GM23338 (cell line): ENCODE measurements at regions not wholly inside any gene's neighbourhood (a gene's known extent, or its start where the extent isn't known, plus 50 kb on each side); places are given as distances from the start of the nearest gene placed in this dataset.

ENCODE experiments used
- ATAC-seq: fragments of 200-7000 bp; cut with Tn5 transposase; 3 replicates; pipeline ENCODE4 v1.9.1; 2020
- DNase-seq: peaks from one replicate; pipeline ENCODE4 v3.0.0-alpha.2; 2015; ENCODE audit warnings: low spot score
- H2AFZ ChIP-seq: fragments of 200-600 bp; sonication (generic); 2 replicates; pipeline ENCODE4 v1.8.0; 2016; ENCODE audit warnings: antibody characterized with exemption, mild to moderate bottlenecking, moderate library complexity
- H3F3A ChIP-seq: fragments of 200-600 bp; sonication (generic); replicated peaks from 2 replicates; pipeline ENCODE4 v1.8.0; 2017; ENCODE audit warnings: antibody characterized with exemption, mixed run types, low read depth
- H3K27ac ChIP-seq: fragments of 200-600 bp; sonication (generic); 2 replicates; pipeline ENCODE4 v1.6.1; 2016; ENCODE audit warnings: low read depth
- H3K27me3 ChIP-seq: fragments of 200-600 bp; sonication (generic); 2 replicates; pipeline ENCODE4 v1.8.0; 2016; ENCODE audit warnings: mild to moderate bottlenecking, mixed run types, moderate library complexity; ENCODE audit not compliant: insufficient read depth
- H3K36me3 ChIP-seq: fragments of 200-600 bp; sonication (generic); 2 replicates; pipeline ENCODE4 v1.8.0; 2016; ENCODE audit warnings: mild to moderate bottlenecking; ENCODE audit not compliant: insufficient read depth
- H3K4me1 ChIP-seq: fragments of 200-600 bp; sonication (generic); 2 replicates; pipeline ENCODE4 v1.8.0; 2016; ENCODE audit warnings: mild to moderate bottlenecking, moderate library complexity; ENCODE audit not compliant: insufficient read depth
- H3K4me2 ChIP-seq: fragments of 200-600 bp; sonication (generic); 2 replicates; pipeline ENCODE4 v1.7.1; 2017; ENCODE audit warnings: mixed run types
- H3K4me3 ChIP-seq: fragments of 200-600 bp; sonication (generic); 2 replicates; pipeline ENCODE4 v1.6.1; 2016; ENCODE audit warnings: mixed run types
- H3K79me2 ChIP-seq: fragments of 200-600 bp; sonication (generic); replicated peaks from 2 replicates; pipeline ENCODE4 v1.8.0; 2017; ENCODE audit warnings: mild to moderate bottlenecking; ENCODE audit not compliant: insufficient read depth
- H3K9me2 ChIP-seq: fragments of 200-600 bp; sonication (generic); 2 replicates; pipeline ENCODE4 v1.8.0; 2017; ENCODE audit not compliant: insufficient read depth
- H4K20me1 ChIP-seq: fragments of 200-600 bp; sonication (generic); replicated peaks from 2 replicates; pipeline ENCODE4 v1.8.0; 2017; ENCODE audit warnings: mild to moderate bottlenecking; ENCODE audit not compliant: insufficient read depth
- H3K27ac Mint-ChIP-seq: 2 replicates; pipeline ENCODE4 v1.8.0; 2020; ENCODE audit warnings: inconsistent platforms, mild to moderate bottlenecking, moderate library complexity, mixed read lengths
- H3K27me3 Mint-ChIP-seq: 3 replicates; pipeline ENCODE4 v1.8.0; 2022; ENCODE audit warnings: low read depth, mild to moderate bottlenecking, moderate library complexity, mixed read lengths, inconsistent platforms; ENCODE audit not compliant: insufficient read depth, poor library complexity
- H3K36me3 Mint-ChIP-seq: 3 replicates; pipeline ENCODE4 v1.8.0; 2021; ENCODE audit warnings: low read depth, mild to moderate bottlenecking, inconsistent platforms, moderate library complexity, mixed read lengths
- H3K4me1 Mint-ChIP-seq: 3 replicates; pipeline ENCODE4 v1.8.0; 2020; ENCODE audit warnings: mild to moderate bottlenecking, inconsistent platforms, mixed read lengths
- H3K4me3 Mint-ChIP-seq: 3 replicates; pipeline ENCODE4 v1.8.0; 2021; ENCODE audit warnings: moderate library complexity, mild to moderate bottlenecking, inconsistent platforms, mixed read lengths
- H3K9me3 Mint-ChIP-seq: 3 replicates; pipeline ENCODE4 v1.8.0; 2020; ENCODE audit warnings: moderate library complexity, mild to moderate bottlenecking, inconsistent platforms, mixed read lengths
- CREB1 ChIP-seq: fragments of 250-450 bp; sonication (Bioruptor Pico); IDR thresholded peaks from 2 replicates; pipeline ENCODE4 v1.5.0; 2020; ENCODE audit warnings: low read depth, mild to moderate bottlenecking, moderate library complexity
- CTCF ChIP-seq, 2 experiments: fragments of 200-600 bp in 1 of 2; sonication (generic) in 1 of 2; conservative IDR thresholded peaks; 2 replicates each; pipeline versions ENCODE4 v1.5.1 to v1.6.1; 2016 to 2017; ENCODE audit warnings: antibody characterized with exemption in 2 of 2, low read depth in 2 of 2, mild to moderate bottlenecking in 2 of 2, moderate library complexity in 1 of 2
- EZH2phosphoT487 ChIP-seq: fragments of 200-600 bp; sonication (generic); IDR thresholded peaks from one replicate; pipeline ENCODE4 v1.8.1; 2018; ENCODE audit warnings: antibody characterized with exemption; ENCODE audit not compliant: unreplicated experiment
- JUNB ChIP-seq: IDR thresholded peaks from one replicate; pipeline ENCODE4 v1.6.1; 2016; ENCODE audit warnings: antibody characterized with exemption; ENCODE audit not compliant: unreplicated experiment
- NANOG ChIP-seq: IDR thresholded peaks from 2 replicates; pipeline ENCODE4 v1.6.1; 2016; ENCODE audit warnings: antibody characterized with exemption, borderline replicate concordance
- STAT1 ChIP-seq: IDR thresholded peaks from one replicate; pipeline ENCODE4 v1.6.1; 2016; ENCODE audit warnings: antibody characterized with exemption; ENCODE audit not compliant: unreplicated experiment
- ZNF331 ChIP-seq: fragments of 250-450 bp; sonication (Bioruptor Pico); IDR thresholded peaks from 2 replicates; pipeline ENCODE4 v1.5.0; 2020; ENCODE audit warnings: low read depth, mild to moderate bottlenecking, moderate library complexity
- TF ChIP-seq, protein P1 (sequence below): IDR thresholded peaks from one replicate; pipeline ENCODE4 v1.6.1; 2018; ENCODE audit warnings: antibody characterized with exemption; ENCODE audit not compliant: unreplicated experiment
- TF ChIP-seq, protein P2 (sequence below): IDR thresholded peaks from 2 replicates; pipeline ENCODE4 v1.6.1; 2016; ENCODE audit warnings: antibody characterized with exemption

GRCh38 chr11:91802475-91802874 is 422.1 kb upstream of the FAT3 start (continued):
- no peak for TF ChIP-seq CTCF (conservative IDR thresholded peaks at IDR 0.05; ENCODE audit: low read depth in 2 of 2)
- no peak for TF ChIP-seq CREB1 (CRISPR knock-in tag)
- no peak for TF ChIP-seq STAT1
- TF ChIP-seq, protein P1, sequence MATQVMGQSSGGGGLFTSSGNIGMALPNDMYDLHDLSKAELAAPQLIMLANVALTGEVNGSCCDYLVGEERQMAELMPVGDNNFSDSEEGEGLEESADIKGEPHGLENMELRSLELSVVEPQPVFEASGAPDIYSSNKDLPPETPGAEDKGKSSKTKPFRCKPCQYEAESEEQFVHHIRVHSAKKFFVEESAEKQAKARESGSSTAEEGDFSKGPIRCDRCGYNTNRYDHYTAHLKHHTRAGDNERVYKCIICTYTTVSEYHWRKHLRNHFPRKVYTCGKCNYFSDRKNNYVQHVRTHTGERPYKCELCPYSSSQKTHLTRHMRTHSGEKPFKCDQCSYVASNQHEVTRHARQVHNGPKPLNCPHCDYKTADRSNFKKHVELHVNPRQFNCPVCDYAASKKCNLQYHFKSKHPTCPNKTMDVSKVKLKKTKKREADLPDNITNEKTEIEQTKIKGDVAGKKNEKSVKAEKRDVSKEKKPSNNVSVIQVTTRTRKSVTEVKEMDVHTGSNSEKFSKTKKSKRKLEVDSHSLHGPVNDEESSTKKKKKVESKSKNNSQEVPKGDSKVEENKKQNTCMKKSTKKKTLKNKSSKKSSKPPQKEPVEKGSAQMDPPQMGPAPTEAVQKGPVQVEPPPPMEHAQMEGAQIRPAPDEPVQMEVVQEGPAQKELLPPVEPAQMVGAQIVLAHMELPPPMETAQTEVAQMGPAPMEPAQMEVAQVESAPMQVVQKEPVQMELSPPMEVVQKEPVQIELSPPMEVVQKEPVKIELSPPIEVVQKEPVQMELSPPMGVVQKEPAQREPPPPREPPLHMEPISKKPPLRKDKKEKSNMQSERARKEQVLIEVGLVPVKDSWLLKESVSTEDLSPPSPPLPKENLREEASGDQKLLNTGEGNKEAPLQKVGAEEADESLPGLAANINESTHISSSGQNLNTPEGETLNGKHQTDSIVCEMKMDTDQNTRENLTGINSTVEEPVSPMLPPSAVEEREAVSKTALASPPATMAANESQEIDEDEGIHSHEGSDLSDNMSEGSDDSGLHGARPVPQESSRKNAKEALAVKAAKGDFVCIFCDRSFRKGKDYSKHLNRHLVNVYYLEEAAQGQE = no peak
- TF ChIP-seq EZH2phosphoT487 = no peak
- no peak for TF ChIP-seq NANOG
- TF ChIP-seq JUNB = no peak
- TF ChIP-seq, protein P2, sequence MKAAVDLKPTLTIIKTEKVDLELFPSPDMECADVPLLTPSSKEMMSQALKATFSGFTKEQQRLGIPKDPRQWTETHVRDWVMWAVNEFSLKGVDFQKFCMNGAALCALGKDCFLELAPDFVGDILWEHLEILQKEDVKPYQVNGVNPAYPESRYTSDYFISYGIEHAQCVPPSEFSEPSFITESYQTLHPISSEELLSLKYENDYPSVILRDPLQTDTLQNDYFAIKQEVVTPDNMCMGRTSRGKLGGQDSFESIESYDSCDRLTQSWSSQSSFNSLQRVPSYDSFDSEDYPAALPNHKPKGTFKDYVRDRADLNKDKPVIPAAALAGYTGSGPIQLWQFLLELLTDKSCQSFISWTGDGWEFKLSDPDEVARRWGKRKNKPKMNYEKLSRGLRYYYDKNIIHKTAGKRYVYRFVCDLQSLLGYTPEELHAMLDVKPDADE = no peak

DNA sequence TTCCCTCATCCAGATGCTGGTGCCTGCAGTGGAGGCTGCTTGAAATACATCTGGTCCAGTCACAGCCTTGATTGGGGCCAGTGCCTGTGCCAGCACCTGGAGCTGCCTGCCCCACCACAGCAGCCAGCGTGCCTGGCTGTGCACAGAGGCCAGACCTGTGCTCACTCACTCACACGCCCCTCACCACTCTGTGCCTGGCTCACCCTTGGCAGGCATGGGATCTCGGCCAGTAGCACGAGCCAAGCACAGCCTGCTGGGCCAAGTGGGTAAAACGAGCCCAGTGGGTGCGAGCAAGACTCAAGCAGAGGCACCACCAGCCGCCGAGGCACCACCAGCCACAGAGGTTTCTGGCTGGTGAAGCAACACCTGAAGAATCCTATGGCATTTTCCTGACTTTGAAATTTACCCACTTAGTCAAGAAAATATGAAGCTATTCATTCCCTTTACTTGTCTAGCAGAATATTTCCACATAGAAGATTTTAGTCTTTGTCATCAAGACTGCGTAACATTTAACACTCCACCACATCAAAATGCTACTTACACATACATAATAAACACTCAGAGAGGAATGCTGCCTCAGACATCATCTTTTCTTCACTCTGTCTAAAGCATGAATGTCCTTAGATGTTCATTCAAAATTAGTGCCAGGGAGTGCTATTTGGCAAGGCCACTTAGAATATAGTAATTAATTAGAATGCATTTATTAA is 424.3 kb upstream of the FAT3 start:
- Histone ChIP-seq H3K9me2 (no peaks in the 10 kb centered on the region), H3K79me2 (no peaks in the 10 kb centered on the region), H3K27me3 (no peaks in the 10 kb centered on the region), H3K4me3 (no peak overlapping the region), H2AFZ (no peak overlapping the region), H3K4me2 (no peak overlapping the region), H3K27ac (no peak overlapping the region), H3K36me3 (no peaks in the 10 kb centered on the region), H4K20me1 (no peaks in the 10 kb centered on the region), H3K4me1 (peaks cover 32% of the 10 kb centered on the region), H3F3A (no peaks in the 10 kb centered on the region)
- no peak for DNase-seq
- Mint-ChIP-seq H3K4me3 (no peak overlapping the region), H3K9me3 (no peaks in the 10 kb centered on the region), H3K27ac (no peak overlapping the region), H3K4me1 (peaks cover 31% of the 10 kb centered on the region), H3K36me3 (no peaks in the 10 kb centered on the region), H3K27me3 (peaks cover 2% of the 10 kb centered on the region)
- TF ChIP-seq CREB1 (CRISPR knock-in tag) (no peak), EZH2phosphoT487 (no peak), CTCF (conservative IDR thresholded peaks at IDR 0.05; ENCODE audit: low read depth in 2 of 2) (no peak), JUNB (no peak), ZNF331 (no peak)
- TF ChIP-seq, protein P2 = no peak
- ATAC-seq = no peak
